ENCODE measurements at regions not wholly inside any gene's neighbourhood (a gene's known extent, or its start where the extent isn't known, plus 50 kb on each side); places are given as distances from the start of the nearest gene placed in this dataset.
"Not testable (repeated sequence)": the region's sequence is repeated elsewhere in the genome, so short reads cannot be mapped to it uniquely, and the experiment has no call there.

- Histone ChIP-seq H3K9ac (no peak overlapping the region), H3K4me1 (no peaks in the 10 kb centered on the region), H3K27me3 (no peaks in the 10 kb centered on the region), H4K20me1 (no peaks in the 10 kb centered on the region), H3K4me2 (no peak overlapping the region), H3K9me3 (no peaks in the 10 kb centered on the region), H3K4me3 (no peak overlapping the region), H3K27ac (no peak overlapping the region), H3K36me3 (no peaks in the 10 kb centered on the region)
- no peak for TF ChIP-seq Cebpa-rat (IDR thresholded peaks at IDR 0.05)
These were observed 82.5 kb upstream of the OGFRL1 start for GRCh38 chr6:71206089-71206488.

- Histone ChIP-seq H3K4me3 (no peak overlapping the region), H4K20me1 (no peaks in the 10 kb centered on the region), H3K27ac (no peak overlapping the region), H3K4me2 (no peak overlapping the region), H3K36me3 (no peaks in the 10 kb centered on the region), H3K9ac (no peak overlapping the region), H3K9me3 (no peaks in the 10 kb centered on the region), H3K27me3 (no peaks in the 10 kb centered on the region), H3K4me1 (no peaks in the 10 kb centered on the region)
- TF ChIP-seq Cebpa-rat (IDR thresholded peaks at IDR 0.05), result no peak
These were observed 79.4 kb upstream of the OGFRL1 start for GRCh38 chr6:71209206-71209605.

DNA sequence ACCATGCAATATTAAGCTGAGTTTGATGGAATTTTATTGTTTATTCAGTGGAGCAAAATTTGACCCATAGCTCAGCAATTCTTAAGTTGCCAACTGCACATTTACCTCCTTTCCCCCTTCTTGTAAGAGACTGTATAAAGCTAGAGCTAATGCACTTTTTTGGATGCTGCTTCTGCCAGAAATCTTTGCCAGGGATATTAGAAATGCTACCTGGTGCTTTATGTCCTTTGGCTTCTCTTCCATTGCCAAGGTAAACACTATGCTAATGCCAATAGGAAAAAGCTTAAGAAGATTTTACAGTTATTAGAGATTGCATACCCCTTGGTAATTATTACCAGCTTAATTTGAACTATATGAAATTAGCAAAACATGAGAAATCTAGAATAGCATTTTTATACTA lies 79.0 kb upstream of the OGFRL1 start:
- Histone ChIP-seq H3K9me3 (no peaks in the 10 kb centered on the region), H3K27ac (no peak overlapping the region), H3K4me1 (no peaks in the 10 kb centered on the region), H3K9ac (no peak overlapping the region), H4K20me1 (no peaks in the 10 kb centered on the region), H3K27me3 (no peaks in the 10 kb centered on the region), H3K4me2 (no peak overlapping the region), H3K4me3 (no peak overlapping the region), H3K36me3 (no peaks in the 10 kb centered on the region)
- TF ChIP-seq Cebpa-rat (IDR thresholded peaks at IDR 0.05), result no peak

GRCh38 chr6:71211799-71212198 lies 76.8 kb upstream of the OGFRL1 start:
- Histone ChIP-seq H3K27ac (no peak overlapping the region), H3K4me2 (no peak overlapping the region), H3K27me3 (no peaks in the 10 kb centered on the region), H3K4me3 (no peak overlapping the region), H3K9ac (no peak overlapping the region), H3K36me3 (no peaks in the 10 kb centered on the region), H4K20me1 (no peaks in the 10 kb centered on the region), H3K9me3 (no peaks in the 10 kb centered on the region), H3K4me1 (no peaks in the 10 kb centered on the region)
- no peak for TF ChIP-seq Cebpa-rat (IDR thresholded peaks at IDR 0.05)

- no peak overlapping the region for H3K27ac ChIP-seq
- H3K4me2 ChIP-seq, result no peak overlapping the region
- no peak overlapping the region for H3K9ac ChIP-seq
- no peak overlapping the region for H3K4me3 ChIP-seq
- H3K4me1 ChIP-seq, result no peaks in the 10 kb centered on the region
- TF ChIP-seq Cebpa-rat (IDR thresholded peaks at IDR 0.05), result no peak
- H3K27me3 ChIP-seq, result no peaks in the 10 kb centered on the region
- H3K36me3 ChIP-seq, result no peaks in the 10 kb centered on the region
- no peaks in the 10 kb centered on the region for H3K9me3 ChIP-seq
- H4K20me1 ChIP-seq, result no peaks in the 10 kb centered on the region
These were observed 68.1 kb upstream of the OGFRL1 start for GRCh38 chr6:71220466-71220865.

GRCh38 chr6:71222671-71223070 lies 65.9 kb upstream of the OGFRL1 start:
- Histone ChIP-seq H3K27ac (no peak overlapping the region), H3K4me1 (no peaks in the 10 kb centered on the region), H3K4me3 (no peak overlapping the region), H3K9ac (no peak overlapping the region), H3K9me3 (no peaks in the 10 kb centered on the region), H3K4me2 (no peak overlapping the region), H3K27me3 (no peaks in the 10 kb centered on the region), H3K36me3 (no peaks in the 10 kb centered on the region), H4K20me1 (no peaks in the 10 kb centered on the region)
- no peak for TF ChIP-seq Cebpa-rat (IDR thresholded peaks at IDR 0.05)

- Histone ChIP-seq H3K4me1 (no peaks in the 10 kb centered on the region), H3K27me3 (no peaks in the 10 kb centered on the region), H3K4me2 (no peak overlapping the region), H3K36me3 (no peaks in the 10 kb centered on the region), H4K20me1 (no peaks in the 10 kb centered on the region), H3K9ac (no peak overlapping the region), H3K9me3 (no peaks in the 10 kb centered on the region), H3K27ac (no peak overlapping the region), H3K4me3 (no peak overlapping the region)
- TF ChIP-seq Cebpa-rat (IDR thresholded peaks at IDR 0.05), result no peak
These were observed 64.6 kb upstream of the OGFRL1 start for GRCh38 chr6:71224011-71224410.

DNA sequence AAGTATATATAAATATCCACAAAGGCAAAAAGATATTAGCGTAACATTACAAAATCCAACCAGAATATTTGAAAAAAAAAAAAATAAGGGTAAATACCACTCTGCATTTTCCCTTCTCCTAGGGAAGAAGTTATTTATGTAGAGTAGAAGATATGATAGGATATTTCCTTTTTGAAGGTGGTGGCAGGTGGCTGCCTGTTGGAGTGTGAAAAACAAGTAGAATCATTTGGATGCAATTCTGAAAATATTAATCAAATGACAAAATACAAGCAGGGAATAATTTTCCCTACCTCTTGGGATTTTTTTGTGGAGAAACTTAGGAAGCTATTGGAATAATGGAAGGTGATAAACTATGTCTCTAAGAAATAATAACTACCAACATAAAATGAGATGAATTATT lies 62.5 kb upstream of the OGFRL1 start:
- no peaks in the 10 kb centered on the region for H3K27me3 ChIP-seq
- H3K9me3 ChIP-seq, result no peaks in the 10 kb centered on the region
- no peaks in the 10 kb centered on the region for H3K36me3 ChIP-seq
- no peaks in the 10 kb centered on the region for H4K20me1 ChIP-seq
- H3K27ac ChIP-seq, result no peak overlapping the region
- no peak overlapping the region for H3K4me3 ChIP-seq
- H3K9ac ChIP-seq, result no peak overlapping the region
- TF ChIP-seq Cebpa-rat (IDR thresholded peaks at IDR 0.05), result no peak
- no peak overlapping the region for H3K4me2 ChIP-seq
- no peaks in the 10 kb centered on the region for H3K4me1 ChIP-seq

DNA sequence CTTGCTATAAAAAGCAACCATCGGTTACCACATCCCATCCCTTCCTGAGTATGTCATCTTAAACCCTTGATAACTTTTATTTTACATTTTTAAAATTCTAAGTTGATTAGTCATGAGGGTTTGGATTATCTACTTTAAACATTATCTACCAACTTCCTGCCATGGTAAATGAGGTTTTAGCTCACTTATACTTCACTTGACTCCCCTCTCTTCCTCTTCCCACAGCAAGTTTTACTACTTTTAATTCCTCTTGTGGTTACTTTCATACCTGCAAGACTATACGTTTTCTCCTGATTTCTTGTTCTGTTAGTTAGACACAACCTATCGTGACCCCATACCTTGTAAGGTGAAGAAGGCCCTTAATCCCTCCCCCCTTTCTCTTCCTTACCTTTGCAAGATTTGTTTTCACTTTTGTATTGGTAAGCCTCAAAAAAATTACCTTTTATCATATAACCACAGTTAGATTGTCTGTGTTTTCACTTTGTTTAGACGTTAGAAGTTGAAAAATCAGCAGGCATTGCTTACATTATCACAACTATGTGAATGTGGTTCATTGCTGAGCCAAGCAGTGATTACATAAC lies 60.1 kb upstream of the OGFRL1 start:
- Histone ChIP-seq H3K4me3 (no peak overlapping the region), H3K27me3 (no peaks in the 10 kb centered on the region), H3K4me1 (no peaks in the 10 kb centered on the region), H3K9me3 (no peaks in the 10 kb centered on the region), H3K9ac (no peak overlapping the region), H3K27ac (no peak overlapping the region), H3K36me3 (no peaks in the 10 kb centered on the region), H4K20me1 (no peaks in the 10 kb centered on the region), H3K4me2 (no peak overlapping the region)
- no peak for TF ChIP-seq Cebpa-rat (IDR thresholded peaks at IDR 0.05)

GRCh38 chr6:71229477-71229876 lies 59.1 kb upstream of the OGFRL1 start:
- no peak for TF ChIP-seq Cebpa-rat (IDR thresholded peaks at IDR 0.05)
- no peaks in the 10 kb centered on the region for H3K36me3 ChIP-seq
- no peaks in the 10 kb centered on the region for H3K9me3 ChIP-seq
- no peak overlapping the region for H3K27ac ChIP-seq
- H4K20me1 ChIP-seq, result no peaks in the 10 kb centered on the region
- no peak overlapping the region for H3K4me2 ChIP-seq
- no peaks in the 10 kb centered on the region for H3K4me1 ChIP-seq
- no peak overlapping the region for H3K9ac ChIP-seq
- H3K27me3 ChIP-seq, result no peaks in the 10 kb centered on the region
- H3K4me3 ChIP-seq, result no peak overlapping the region

DNA sequence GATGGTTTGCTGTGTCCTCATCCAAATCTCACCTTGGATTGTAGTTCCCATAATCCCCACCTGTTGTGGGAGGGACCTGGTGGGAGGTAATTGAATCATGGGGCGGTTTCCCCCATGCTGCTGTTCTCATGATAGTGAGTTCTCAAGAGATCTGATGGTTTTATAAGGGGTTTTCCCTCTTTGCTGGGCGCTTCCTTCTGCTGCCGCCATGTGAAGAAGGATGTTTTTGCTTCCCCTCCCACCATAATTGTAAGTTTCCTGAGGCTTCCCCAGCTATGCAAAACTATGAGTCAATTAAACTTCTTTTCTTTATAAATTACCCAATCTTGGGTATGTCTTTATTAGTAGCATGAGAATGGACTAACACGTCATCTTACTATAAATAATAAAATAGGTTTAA lies 55.7 kb upstream of the OGFRL1 start:
- not testable (repeated sequence) for H3K4me3 ChIP-seq, H4K20me1 ChIP-seq, H3K36me3 ChIP-seq, H3K9me3 ChIP-seq, H3K27ac ChIP-seq, H3K4me1 ChIP-seq, H3K27me3 ChIP-seq, H3K4me2 ChIP-seq, H3K9ac ChIP-seq

Measured in BLaER1 (cell line).